H1 (cell line): ENCODE measurements at regions not wholly inside any gene's neighbourhood (a gene's known extent, or its start where the extent isn't known, plus 50 kb on each side); places are given as distances from the start of the nearest gene placed in this dataset.

Source experiments
- CTCF ChIA-PET: fragments of 300-600 bp; sonication (Branson Sonifier 250); formaldehyde crosslinking; loops from one replicate; lab custom pipeline; 2021; ENCODE audit not compliant: partially characterized antibody; lab: Charles Lee
- POLR2A ChIA-PET: fragments of 300-600 bp; sonication (Branson Sonifier 250); formaldehyde crosslinking; loops from one replicate; lab custom pipeline; 2021; ENCODE audit warnings: inconsistent platforms; ENCODE audit not compliant: partially characterized antibody; lab: Charles Lee
- DNase-seq, 2 experiments: peaks; one replicate each; pipeline versions ENCODE4 v3.0.0 to v3.0.0-alpha.2; 2010 to 2022; ENCODE audit warnings: low spot score in 2 of 2, low read depth in 1 of 2, mixed read lengths in 1 of 2
- FAIRE-seq: peaks from 2 replicates; lab custom pipeline; 2011; peaks lifted over from hg19 to GRCh38; lab: Jason Lieb, UNC
- H2AFZ ChIP-seq: 2 replicates; pipeline ENCODE4 v1.8.1; 2012; ENCODE audit warnings: low read length, inconsistent platforms
- H2AK5ac ChIP-seq: 2 replicates; pipeline ENCODE4 v1.6.1; 2013; ENCODE audit warnings: low read depth, low read length
- H2BK120ac ChIP-seq: replicated peaks from 2 replicates; pipeline ENCODE3; 2013; ENCODE audit warnings: low read depth, low read length, inconsistent platforms
- H2BK12ac ChIP-seq: 2 replicates; pipeline ENCODE4 v1.6.1; 2013; ENCODE audit warnings: low read depth, low read length
- H2BK15ac ChIP-seq: 2 replicates; pipeline ENCODE4 v1.6.1; 2013; ENCODE audit warnings: low read length
- H2BK20ac ChIP-seq: 2 replicates; pipeline ENCODE4 v1.6.1; 2013; ENCODE audit warnings: low read length
- H2BK5ac ChIP-seq: 2 replicates; pipeline ENCODE4 v1.6.1; 2013; ENCODE audit warnings: low read depth, low read length
- H3K14ac ChIP-seq: 2 replicates; pipeline ENCODE4 v1.6.1; 2013; ENCODE audit warnings: inconsistent platforms; ENCODE audit not compliant: insufficient read length
- H3K18ac ChIP-seq: 2 replicates; pipeline ENCODE4 v1.6.1; 2013; ENCODE audit warnings: low read length; ENCODE audit errors: extremely low read depth
- H3K23ac ChIP-seq: 2 replicates; pipeline ENCODE4 v1.6.1; 2013; ENCODE audit warnings: inconsistent platforms; ENCODE audit not compliant: insufficient read length
- H3K23me2 ChIP-seq: 2 replicates; pipeline ENCODE4 v1.6.1; 2013; ENCODE audit warnings: low read depth, low read length
- H3K27ac ChIP-seq: 2 replicates; pipeline ENCODE4 v1.6.1; 2011; ENCODE audit warnings: low read depth, low read length, inconsistent platforms
- H3K27me3 ChIP-seq, 4 experiments: replicated peaks in 1 of 4; 1 replicate in 1 of 4; 2 replicates in 3 of 4; pipeline versions ENCODE4 v1.6.1 to v1.8.1; 2011 to 2013; ENCODE audit warnings: low read length in 3 of 4, mild to moderate bottlenecking in 3 of 4, inconsistent platforms in 2 of 4, mixed read lengths in 2 of 4, moderate library complexity in 1 of 4; ENCODE audit not compliant: control insufficient read depth in 3 of 4, insufficient read depth in 3 of 4; ENCODE audit errors: extremely low read depth in 1 of 4
- H3K36me3 ChIP-seq, 4 experiments: 2 replicates each; pipeline versions ENCODE4 v1.6.1 to v1.8.1; 2011 to 2013; ENCODE audit warnings: mild to moderate bottlenecking in 4 of 4, low read length in 3 of 4, moderate library complexity in 2 of 4, control low read depth in 1 of 4, inconsistent platforms in 1 of 4; ENCODE audit not compliant: insufficient read depth in 4 of 4, control insufficient read depth in 2 of 4
- H3K4ac ChIP-seq: replicated peaks from 2 replicates; pipeline ENCODE3; 2013; ENCODE audit warnings: low read length, low read depth, mixed read lengths, inconsistent platforms; ENCODE audit not compliant: insufficient read length
- H3K4me1 ChIP-seq, 4 experiments: replicated peaks in 1 of 4; 1 replicate in 1 of 4; 2 replicates in 3 of 4; pipeline versions ENCODE4 v1.6.1 to v1.8.1; 2011 to 2013; ENCODE audit warnings: low read length in 3 of 4, inconsistent platforms in 2 of 4, mixed read lengths in 1 of 4; ENCODE audit not compliant: insufficient read depth in 4 of 4, control insufficient read depth in 3 of 4
- H3K4me2 ChIP-seq, 2 experiments: 2 replicates each; pipeline versions ENCODE4 v1.6.1 to v1.8.1; 2011 to 2013; ENCODE audit warnings: low read depth in 2 of 2, low read length in 2 of 2, control low read depth in 1 of 2, inconsistent platforms in 1 of 2, mild to moderate bottlenecking in 1 of 2; ENCODE audit not compliant: insufficient read depth in 1 of 2
- H3K4me3 ChIP-seq, 4 experiments: fragments of 200-600, 300-600 bp in 1 of 4; sonication (generic), shearing (Covaris generic), sonication (Bioruptor Twin) in 1 of 4; 2 replicates each; pipeline versions ENCODE4 v1.5.1 to v1.8.1; 2011 to 2016; ENCODE audit warnings: low read length in 4 of 4, low read depth in 3 of 4, control low read depth in 2 of 4, inconsistent platforms in 2 of 4, mild to moderate bottlenecking in 2 of 4, mixed read lengths in 1 of 4, moderate library complexity in 1 of 4; ENCODE audit not compliant: insufficient read depth in 2 of 4; ENCODE audit errors: extremely low read depth in 1 of 4
- H3K56ac ChIP-seq: replicated peaks from 2 replicates; pipeline ENCODE3; 2013; ENCODE audit warnings: low read depth, mild to moderate bottlenecking, mixed read lengths, low read length, inconsistent platforms; ENCODE audit not compliant: insufficient read length
- H3K79me1 ChIP-seq: 2 replicates; pipeline ENCODE4 v1.6.1; 2013; ENCODE audit warnings: low read depth, low read length, control low read depth
- H3K79me2 ChIP-seq, 2 experiments: 2 replicates each; pipeline versions ENCODE4 v1.6.1 to v1.8.1; 2012 to 2013; ENCODE audit warnings: low read length in 2 of 2, mild to moderate bottlenecking in 2 of 2, inconsistent platforms in 1 of 2; ENCODE audit not compliant: insufficient read depth in 2 of 2, control insufficient read depth in 1 of 2
- H3K9ac ChIP-seq, 4 experiments: replicated peaks in 1 of 4; 1 replicate in 1 of 4; 2 replicates in 3 of 4; pipeline versions ENCODE4 v1.6.1 to v1.8.1; 2011 to 2013; ENCODE audit warnings: low read depth in 3 of 4, low read length in 3 of 4, control low read depth in 2 of 4, mild to moderate bottlenecking in 2 of 4, moderate library complexity in 2 of 4, inconsistent platforms in 1 of 4; ENCODE audit errors: extremely low read depth in 1 of 4
- H3K9me3 ChIP-seq, 2 experiments: 2 replicates each; pipeline versions ENCODE4 v1.6.1 to v1.8.1; 2012 to 2013; ENCODE audit warnings: mild to moderate bottlenecking in 2 of 2, moderate library complexity in 2 of 2, control low read depth in 1 of 2, inconsistent platforms in 1 of 2, low read depth in 1 of 2, low read length in 1 of 2, mixed read lengths in 1 of 2; ENCODE audit not compliant: insufficient read depth in 2 of 2
- H4K20me1 ChIP-seq, 2 experiments: replicated peaks in 1 of 2; 2 replicates each; pipeline versions ENCODE3 to v1.8.1; 2011 to 2013; ENCODE audit warnings: inconsistent platforms in 2 of 2, low read length in 2 of 2, mild to moderate bottlenecking in 1 of 2; ENCODE audit not compliant: insufficient read depth in 2 of 2, control insufficient read depth in 1 of 2
- H4K5ac ChIP-seq: 2 replicates; pipeline ENCODE4 v1.6.1; 2013; ENCODE audit warnings: low read length, low read depth, mixed read lengths, inconsistent platforms; ENCODE audit not compliant: insufficient read length
- H4K8ac ChIP-seq: 2 replicates; pipeline ENCODE4 v1.8.0; 2013; ENCODE audit warnings: mild to moderate bottlenecking, moderate library complexity, low read length, inconsistent platforms; ENCODE audit not compliant: insufficient read depth; ENCODE audit errors: extremely low read depth
- H4K91ac ChIP-seq: replicated peaks from 2 replicates; pipeline ENCODE3; 2013; ENCODE audit warnings: low read length, mixed read lengths, inconsistent platforms; ENCODE audit not compliant: insufficient read length
- CBX5 ChIP-seq: fragments of 300-800, 300-1000 bp; sonication (generic); IDR thresholded peaks from 2 replicates; pipeline ENCODE4 v1.7.1; 2016; ENCODE audit warnings: antibody characterized with exemption, low read length, low read depth
- KDM4A ChIP-seq: IDR thresholded peaks from one replicate; pipeline ENCODE4 v1.7.1; 2012; ENCODE audit warnings: low read depth, mild to moderate bottlenecking, moderate library complexity, low read length, inconsistent platforms; ENCODE audit not compliant: severe bottlenecking
- NANOG ChIP-seq: IDR thresholded peaks from 2 replicates; pipeline ENCODE4 v1.6.1; 2011; ENCODE audit warnings: low read length, low read depth, mild to moderate bottlenecking, inconsistent platforms; ENCODE audit not compliant: insufficient read depth, poor library complexity, severe bottlenecking
- RAD21 ChIP-seq, 2 experiments: IDR thresholded peaks in 1 of 2; conservative IDR thresholded peaks in 1 of 2; 2 replicates each; pipeline ENCODE4 v1.6.1; 2011; ENCODE audit warnings: low read depth in 2 of 2, low read length in 2 of 2, improper control_type of control experiment in 1 of 2, inconsistent platforms in 1 of 2, mild to moderate bottlenecking in 1 of 2, moderate library complexity in 1 of 2
- YY1 ChIP-seq: IDR thresholded peaks from 2 replicates; pipeline ENCODE4 v1.6.1; 2011; ENCODE audit warnings: low read depth, mild to moderate bottlenecking, low read length
- WGBS, 2 experiments: shearing (Covaris generic) in 1 of 2; methylation state at CpG; one replicate each; pipeline versions ENCODE4 v1.1.6 to v1.1.7; 2013 to 2015; ENCODE audit warnings: low lambda C conversion rate in 2 of 2, mixed read lengths in 2 of 2, inconsistent platforms in 1 of 2, low coverage in 1 of 2, missing lambda C conversion rate in 1 of 2; ENCODE audit not compliant: insufficient replicate concordance in 2 of 2, insufficient coverage in 1 of 2, insufficient read length in 1 of 2; ENCODE audit errors: extremely low coverage in 1 of 2, missing lambda C conversion rate in 1 of 2; 5-methylcytosine and 5-hydroxymethylcytosine counted together
- TF ChIP-seq, protein P1 (sequence below), 3 experiments: IDR thresholded peaks; 1 replicate in 2 of 3; 2 replicates in 1 of 3; pipeline versions ENCODE4 v1.5.1 to v1.6.1; 2011; ENCODE audit warnings: low read length in 3 of 3, mild to moderate bottlenecking in 3 of 3, inconsistent platforms in 2 of 3, low read depth in 1 of 3, moderate library complexity in 1 of 3; ENCODE audit not compliant: insufficient read depth in 1 of 3; ENCODE audit errors: control extremely low read depth in 1 of 3
- TF ChIP-seq, protein P2 (sequence below): IDR thresholded peaks from 2 replicates; pipeline ENCODE4 v1.6.1; 2012; ENCODE audit warnings: inconsistent platforms
- TF ChIP-seq, protein P3 (sequence below): IDR thresholded peaks from 2 replicates; pipeline ENCODE4 v1.6.1; 2012; ENCODE audit warnings: inconsistent platforms

DNA sequence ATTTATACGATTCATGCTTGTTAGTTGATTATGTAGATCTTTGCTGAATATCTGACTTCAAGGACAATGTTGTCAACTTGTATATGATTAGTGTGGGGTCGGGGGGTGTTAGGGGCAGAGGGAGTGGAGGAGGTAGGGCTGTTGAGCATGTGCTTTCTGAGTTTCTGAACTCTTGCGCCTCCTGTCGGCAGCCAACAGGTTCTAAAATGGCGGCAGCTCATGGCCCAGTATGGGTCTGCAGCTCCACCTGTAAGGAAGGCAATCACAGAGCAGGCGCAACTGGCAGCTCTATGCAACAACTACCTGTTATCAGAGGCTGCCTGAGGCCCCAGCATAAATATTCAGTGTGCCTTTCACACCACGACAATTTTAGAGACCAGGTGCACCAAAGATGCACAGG, 205.8 kb upstream of the PLXNA2 start:
- FAIRE-seq (no peak), DNase-seq (no peak)
- Histone ChIP-seq H3K4me3 (no peak overlapping the region), H3K4ac (no peak overlapping the region), H3K27me3 (no peaks in the 10 kb centered on the region), H3K79me2 (no peaks in the 10 kb centered on the region), H3K4me1 (peaks cover 0 to 7% (median 4%) of the 10 kb centered on the region in 4 experiments; a peak in 2 of 7 replicates), H3K27ac (no peak overlapping the region), H2BK12ac (no peak overlapping the region), H3K56ac (no peak overlapping the region), H2BK120ac (no peak overlapping the region), H3K18ac (no peak overlapping the region)
- TF ChIP-seq, protein P1, sequence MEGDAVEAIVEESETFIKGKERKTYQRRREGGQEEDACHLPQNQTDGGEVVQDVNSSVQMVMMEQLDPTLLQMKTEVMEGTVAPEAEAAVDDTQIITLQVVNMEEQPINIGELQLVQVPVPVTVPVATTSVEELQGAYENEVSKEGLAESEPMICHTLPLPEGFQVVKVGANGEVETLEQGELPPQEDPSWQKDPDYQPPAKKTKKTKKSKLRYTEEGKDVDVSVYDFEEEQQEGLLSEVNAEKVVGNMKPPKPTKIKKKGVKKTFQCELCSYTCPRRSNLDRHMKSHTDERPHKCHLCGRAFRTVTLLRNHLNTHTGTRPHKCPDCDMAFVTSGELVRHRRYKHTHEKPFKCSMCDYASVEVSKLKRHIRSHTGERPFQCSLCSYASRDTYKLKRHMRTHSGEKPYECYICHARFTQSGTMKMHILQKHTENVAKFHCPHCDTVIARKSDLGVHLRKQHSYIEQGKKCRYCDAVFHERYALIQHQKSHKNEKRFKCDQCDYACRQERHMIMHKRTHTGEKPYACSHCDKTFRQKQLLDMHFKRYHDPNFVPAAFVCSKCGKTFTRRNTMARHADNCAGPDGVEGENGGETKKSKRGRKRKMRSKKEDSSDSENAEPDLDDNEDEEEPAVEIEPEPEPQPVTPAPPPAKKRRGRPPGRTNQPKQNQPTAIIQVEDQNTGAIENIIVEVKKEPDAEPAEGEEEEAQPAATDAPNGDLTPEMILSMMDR (IDR thresholded peaks at IDR 0.05; ENCODE audit: control extremely low read depth in 1 of 3, insufficient read depth in 1 of 3, low read depth in 1 of 3, low read length in 3 of 3) = peak in 2 of 3 experiments; percentile 10 to 32; a peak in 3 of 4 replicates
- TF ChIP-seq NANOG = no peak
- TF ChIP-seq, protein P2, sequence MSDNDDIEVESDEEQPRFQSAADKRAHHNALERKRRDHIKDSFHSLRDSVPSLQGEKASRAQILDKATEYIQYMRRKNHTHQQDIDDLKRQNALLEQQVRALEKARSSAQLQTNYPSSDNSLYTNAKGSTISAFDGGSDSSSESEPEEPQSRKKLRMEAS = peak; percentile 38; the same call in 1 of the 2 replicates
- TF ChIP-seq RAD21 (IDR thresholded peaks at IDR 0.05 in 1 of 2, conservative IDR thresholded peaks at IDR 0.05 in 1 of 2; ENCODE audit: low read depth in 2 of 2, low read length in 2 of 2) = peak; percentile 14 to 34; a peak in 3 of 4 replicates
- no peak for TF ChIP-seq KDM4A
- TF ChIP-seq YY1 = peak; percentile 81; the same call in 1 of the 2 replicates
- TF ChIP-seq CBX5 = no peak
- TF ChIP-seq, protein P3, sequence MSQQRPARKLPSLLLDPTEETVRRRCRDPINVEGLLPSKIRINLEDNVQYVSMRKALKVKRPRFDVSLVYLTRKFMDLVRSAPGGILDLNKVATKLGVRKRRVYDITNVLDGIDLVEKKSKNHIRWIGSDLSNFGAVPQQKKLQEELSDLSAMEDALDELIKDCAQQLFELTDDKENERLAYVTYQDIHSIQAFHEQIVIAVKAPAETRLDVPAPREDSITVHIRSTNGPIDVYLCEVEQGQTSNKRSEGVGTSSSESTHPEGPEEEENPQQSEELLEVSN = peak; percentile 55; the same call in 1 of the 2 replicates
- TF ChIP-seq, all 59 proteins: peak for 5
- ChIA-PET CTCF (interaction anchor here (0.5 to 0.8 kb wide), 3 partner anchors 13 to 1350 kb away, joined by 3 read pairs; no protein-coding TSS in a partner anchor), POLR2A (no interaction called here)
- H3K4me2 ChIP-seq = no peak overlapping the region
- no peak overlapping the region for H2BK15ac ChIP-seq
- H2BK5ac ChIP-seq = no peak overlapping the region
- H3K9ac ChIP-seq = no peak overlapping the region
- H4K5ac ChIP-seq = no peak overlapping the region
- H4K91ac ChIP-seq = no peak overlapping the region
- no peak overlapping the region for H4K8ac ChIP-seq
- H2BK20ac ChIP-seq = no peak overlapping the region
- no peak overlapping the region for H3K23ac ChIP-seq
- no peaks in the 10 kb centered on the region; a peak in 2 of 8 replicates for H3K36me3 ChIP-seq
- H3K79me1 ChIP-seq = no peaks in the 10 kb centered on the region
- no peaks in the 10 kb centered on the region for H3K9me3 ChIP-seq
- H3K23me2 ChIP-seq = no peaks in the 10 kb centered on the region; the same call in 1 of the 2 replicates
- H2AK5ac ChIP-seq = no peak overlapping the region
- no peaks in the 10 kb centered on the region for H4K20me1 ChIP-seq
- 93% methylated on average over 7 of the region's 7 CpGs; no CpG with 5 or more reads in 1 of the 2 experiments for WGBS, 2 experiments
- H2AFZ ChIP-seq = peak overlapping the region; percentile 40; the same call in 1 of the 2 replicates
- no peak overlapping the region for H3K14ac ChIP-seq
